DND-41 (cell line): ENCODE measurements at regions not wholly inside any gene's neighbourhood (a gene's known extent, or its start where the extent isn't known, plus 50 kb on each side); places are given as distances from the start of the nearest gene placed in this dataset.
A peak's percentile ranks its signal among the peaks of the same experiment; 100 is the strongest.

Experiments used
- ATAC-seq: fragments of 200-7000 bp; cut with Tn5 transposase; 3 replicates; pipeline ENCODE4 v1.9.1; 2021; ENCODE audit warnings: low read depth; ENCODE audit not compliant: insufficient read depth
- DNase-seq: peaks from one replicate; pipeline ENCODE4 v3.0.0-alpha.2; 2020
- H2AFZ ChIP-seq: 2 replicates; pipeline ENCODE4 v1.6.0; 2012; ENCODE audit warnings: low read depth, low read length
- H3K27ac ChIP-seq: 2 replicates; pipeline ENCODE4 v1.5.1; 2012; ENCODE audit warnings: low read length, inconsistent platforms
- H3K27me3 ChIP-seq: fragments of 200-600 bp; sonication (generic); 2 replicates; pipeline ENCODE4 v1.6.0; 2012; ENCODE audit warnings: low read length, mild to moderate bottlenecking, inconsistent platforms; ENCODE audit not compliant: insufficient read depth, poor library complexity
- H3K36me3 ChIP-seq: 2 replicates; pipeline ENCODE4 v1.5.1; 2012; ENCODE audit warnings: low read length, inconsistent platforms; ENCODE audit not compliant: insufficient read depth
- H3K4me1 ChIP-seq: 2 replicates; pipeline ENCODE4 v1.5.1; 2012; ENCODE audit warnings: mild to moderate bottlenecking, low read length; ENCODE audit not compliant: insufficient read depth
- H3K4me2 ChIP-seq: 2 replicates; pipeline ENCODE4 v1.6.0; 2012; ENCODE audit warnings: mild to moderate bottlenecking, moderate library complexity, low read length, inconsistent platforms; ENCODE audit not compliant: insufficient read depth
- H3K4me3 ChIP-seq, 2 experiments: fragments of 200-600 bp in 1 of 2; shearing (Covaris generic) in 1 of 2; 2 replicates each; pipeline ENCODE4 v1.5.1; 2012 to 2016; ENCODE audit warnings: inconsistent platforms in 2 of 2, low read length in 2 of 2, mild to moderate bottlenecking in 2 of 2, low read depth in 1 of 2, moderate library complexity in 1 of 2
- H3K79me2 ChIP-seq: 2 replicates; pipeline ENCODE4 v1.6.0; 2012; ENCODE audit warnings: low read length, inconsistent platforms; ENCODE audit not compliant: insufficient read depth
- H3K9ac ChIP-seq: 2 replicates; pipeline ENCODE4 v1.6.0; 2012; ENCODE audit warnings: low read depth, mild to moderate bottlenecking, inconsistent platforms, low read length, moderate library complexity
- H3K9me3 ChIP-seq: 2 replicates; pipeline ENCODE4 v1.5.1; 2012; ENCODE audit warnings: low read length, moderate library complexity, mild to moderate bottlenecking, inconsistent platforms; ENCODE audit not compliant: insufficient read depth, severe bottlenecking
- H4K20me1 ChIP-seq: 2 replicates; pipeline ENCODE4 v1.6.0; 2012; ENCODE audit warnings: low read length; ENCODE audit not compliant: insufficient read depth
- EZH2 ChIP-seq: IDR thresholded peaks from 3 replicates; pipeline ENCODE4 v1.6.1; 2012; ENCODE audit warnings: borderline replicate concordance, low read depth, mild to moderate bottlenecking, moderate library complexity, low read length, inconsistent platforms; ENCODE audit not compliant: severe bottlenecking
- TF ChIP-seq, protein P1 (sequence below): IDR thresholded peaks from 2 replicates; pipeline ENCODE4 v1.5.1; 2012; ENCODE audit warnings: borderline replicate concordance, low read length, moderate library complexity, mild to moderate bottlenecking; ENCODE audit not compliant: poor library complexity, severe bottlenecking; ENCODE audit errors: extremely low read depth

DNA sequence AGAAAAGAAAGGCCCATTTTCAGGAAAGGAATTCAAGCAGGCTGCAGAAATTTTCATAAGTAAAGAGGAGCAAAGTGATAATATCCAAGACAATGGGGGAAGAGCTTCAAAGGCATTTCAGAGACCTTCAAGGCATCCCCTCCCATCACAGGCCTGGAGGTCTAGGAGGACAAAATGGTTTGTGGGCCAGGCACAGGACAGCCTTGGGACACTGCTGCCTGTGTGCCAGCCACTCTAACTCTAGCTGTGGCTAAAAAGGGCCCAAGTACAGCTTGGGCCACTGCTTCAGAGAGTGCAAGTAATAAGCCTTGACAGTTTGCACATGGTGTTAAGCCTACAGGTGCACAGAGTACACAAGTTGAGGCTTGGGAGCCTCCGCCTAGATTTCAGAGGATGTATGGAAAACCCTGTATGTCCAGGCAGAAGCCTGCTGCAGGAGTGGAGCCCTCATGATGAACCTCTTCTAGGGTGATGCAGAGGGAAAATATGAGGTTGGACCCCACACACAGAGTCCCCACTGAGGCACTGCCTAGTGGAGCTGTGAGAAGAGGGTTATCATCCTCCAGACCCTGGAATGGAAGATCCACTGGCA lies 51.8 kb upstream of the ZSWIM5 start:
- Histone ChIP-seq H3K4me1 (no peaks in the 10 kb centered on the region), H3K9me3 (peaks cover 22% of the 10 kb centered on the region), H3K27me3 (no peaks in the 10 kb centered on the region), H2AFZ (no peak overlapping the region), H3K4me2 (no peak overlapping the region), H3K27ac (no peak overlapping the region), H4K20me1 (no peaks in the 10 kb centered on the region), H3K79me2 (no peaks in the 10 kb centered on the region), H3K36me3 (no peaks in the 10 kb centered on the region), H3K4me3 (no peak overlapping the region), H3K9ac (no peak overlapping the region)
- TF ChIP-seq EZH2 = no peak
- TF ChIP-seq, protein P1, sequence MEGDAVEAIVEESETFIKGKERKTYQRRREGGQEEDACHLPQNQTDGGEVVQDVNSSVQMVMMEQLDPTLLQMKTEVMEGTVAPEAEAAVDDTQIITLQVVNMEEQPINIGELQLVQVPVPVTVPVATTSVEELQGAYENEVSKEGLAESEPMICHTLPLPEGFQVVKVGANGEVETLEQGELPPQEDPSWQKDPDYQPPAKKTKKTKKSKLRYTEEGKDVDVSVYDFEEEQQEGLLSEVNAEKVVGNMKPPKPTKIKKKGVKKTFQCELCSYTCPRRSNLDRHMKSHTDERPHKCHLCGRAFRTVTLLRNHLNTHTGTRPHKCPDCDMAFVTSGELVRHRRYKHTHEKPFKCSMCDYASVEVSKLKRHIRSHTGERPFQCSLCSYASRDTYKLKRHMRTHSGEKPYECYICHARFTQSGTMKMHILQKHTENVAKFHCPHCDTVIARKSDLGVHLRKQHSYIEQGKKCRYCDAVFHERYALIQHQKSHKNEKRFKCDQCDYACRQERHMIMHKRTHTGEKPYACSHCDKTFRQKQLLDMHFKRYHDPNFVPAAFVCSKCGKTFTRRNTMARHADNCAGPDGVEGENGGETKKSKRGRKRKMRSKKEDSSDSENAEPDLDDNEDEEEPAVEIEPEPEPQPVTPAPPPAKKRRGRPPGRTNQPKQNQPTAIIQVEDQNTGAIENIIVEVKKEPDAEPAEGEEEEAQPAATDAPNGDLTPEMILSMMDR = no peak
- DNase-seq (peak; percentile 13), ATAC-seq (no peak)

DNA sequence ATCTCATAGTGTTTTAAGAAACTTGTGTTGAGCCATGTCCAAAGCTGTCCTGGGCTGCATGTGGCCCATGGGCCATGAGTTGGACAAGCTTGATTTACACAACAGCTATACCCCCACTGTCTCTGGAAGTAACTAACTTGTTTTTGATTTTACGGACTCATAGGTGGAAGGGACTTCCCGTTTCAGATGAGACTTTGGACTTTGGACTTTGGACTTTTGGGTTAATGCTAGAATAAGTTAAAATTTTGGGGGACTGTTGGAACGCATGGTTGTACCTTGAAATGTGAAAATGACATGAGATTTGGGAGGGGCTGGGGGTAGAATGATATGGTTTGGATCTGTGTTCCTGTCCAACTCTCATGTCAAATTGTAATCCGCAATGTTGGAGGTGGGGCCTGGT lies 52.6 kb upstream of the ZSWIM5 start:
- H3K79me2 ChIP-seq = no peaks in the 10 kb centered on the region
- no peak overlapping the region for H3K27ac ChIP-seq
- no peak overlapping the region for H3K4me3 ChIP-seq
- H3K4me2 ChIP-seq = no peak overlapping the region
- no peaks in the 10 kb centered on the region for H3K4me1 ChIP-seq
- no peaks in the 10 kb centered on the region for H4K20me1 ChIP-seq
- H3K9me3 ChIP-seq = peaks cover 22% of the 10 kb centered on the region
- DNase-seq = no peak
- TF ChIP-seq, protein P1 = no peak
- no peak for TF ChIP-seq EZH2
- no peak overlapping the region for H3K9ac ChIP-seq
- H3K36me3 ChIP-seq = no peaks in the 10 kb centered on the region
- no peak overlapping the region for H2AFZ ChIP-seq
- no peaks in the 10 kb centered on the region for H3K27me3 ChIP-seq
- ATAC-seq = no peak

DNA sequence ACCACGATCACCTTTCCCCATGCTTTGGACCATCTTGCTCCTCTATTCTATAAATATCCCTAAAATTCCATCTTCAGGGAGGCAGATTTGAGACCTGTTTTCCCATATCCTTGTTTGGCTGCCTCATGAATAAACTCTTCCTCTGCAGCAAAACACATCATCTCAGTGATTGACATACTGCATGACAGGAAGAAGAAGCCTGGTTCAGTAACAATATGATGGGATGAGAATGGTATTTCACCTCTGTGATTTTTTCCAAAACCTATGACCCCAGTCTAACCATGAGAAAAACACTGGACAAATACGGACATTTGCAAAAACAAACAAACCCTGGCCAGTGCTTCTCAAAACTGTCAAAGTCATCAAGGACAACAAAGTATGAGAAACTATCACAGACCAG lies 53.8 kb upstream of the ZSWIM5 start:
- Histone ChIP-seq H3K27me3 (no peaks in the 10 kb centered on the region), H3K4me2 (no peak overlapping the region), H3K9me3 (peaks cover 22% of the 10 kb centered on the region), H2AFZ (no peak overlapping the region), H3K27ac (no peak overlapping the region), H3K4me1 (no peaks in the 10 kb centered on the region), H4K20me1 (no peaks in the 10 kb centered on the region), H3K9ac (no peak overlapping the region), H3K79me2 (no peaks in the 10 kb centered on the region), H3K36me3 (no peaks in the 10 kb centered on the region), H3K4me3 (no peak overlapping the region)
- ATAC-seq (no peak), DNase-seq (no peak)
- TF ChIP-seq, protein P1 = no peak
- no peak for TF ChIP-seq EZH2

DNA sequence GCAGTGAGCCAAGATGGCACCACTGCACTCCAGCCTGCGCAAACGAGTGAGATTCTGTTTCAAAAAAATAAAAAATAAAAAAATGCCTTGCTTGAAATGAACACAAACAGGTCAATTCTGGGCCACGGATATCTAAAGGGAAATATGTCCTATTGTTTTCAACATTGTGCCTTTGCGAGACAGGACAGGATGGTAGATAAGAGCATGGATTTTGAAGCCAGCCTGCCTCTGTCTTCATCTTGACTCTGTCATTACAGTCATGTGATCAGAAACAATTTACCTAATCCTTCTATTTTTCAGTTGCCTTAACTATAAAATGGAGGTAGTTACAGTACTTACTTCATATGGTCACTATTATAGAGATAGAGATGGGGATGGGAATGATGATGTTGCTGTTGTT lies 56.7 kb upstream of the ZSWIM5 start:
- Histone ChIP-seq H3K4me2 (no peak overlapping the region), H3K79me2 (no peaks in the 10 kb centered on the region), H3K9ac (no peak overlapping the region), H3K9me3 (peaks cover 13% of the 10 kb centered on the region), H3K4me1 (no peaks in the 10 kb centered on the region), H3K4me3 (no peak overlapping the region), H3K27me3 (no peaks in the 10 kb centered on the region), H4K20me1 (no peaks in the 10 kb centered on the region), H3K36me3 (no peaks in the 10 kb centered on the region), H3K27ac (no peak overlapping the region), H2AFZ (no peak overlapping the region)
- TF ChIP-seq EZH2 = no peak
- TF ChIP-seq, protein P1 = no peak
- DNase-seq (no peak), ATAC-seq (no peak)
